ENCODE measurements at regions not wholly inside any gene's neighbourhood (a gene's known extent, or its start where the extent isn't known, plus 50 kb on each side); places are given as distances from the start of the nearest gene placed in this dataset.
"Not testable (repeated sequence)": the region's sequence is repeated elsewhere in the genome, so short reads cannot be mapped to it uniquely, and the experiment has no call there.

GRCh38 chr1:101410048-101410878, 173.4 kb downstream of the S1PR1 start:
- Histone ChIP-seq H3K36me3 (ENCODE audit: control insufficient read depth, insufficient read depth, low read length) (no peaks in the 10 kb centered on the region), H3K4me3 (ENCODE audit: low read depth, low read length) (no peak overlapping the region), H3K27me3 (ENCODE audit: control insufficient read depth, insufficient read depth, low read length) (no peaks in the 10 kb centered on the region)
- no peak for TF ChIP-seq CTCF (IDR thresholded peaks at IDR 0.05; ENCODE audit: insufficient read depth, low read depth, low read length)
- DNase-seq (ENCODE audit: low read depth): no peak
- ChIA-PET POLR2A (no interaction called here), CTCF (no interaction called here)

- CTCF ChIA-PET: no interaction called here
Measured at GRCh38 chr1:101420406-101420805, 183.6 kb downstream of the S1PR1 start.

GRCh38 chr1:101428083-101428482, 191.3 kb downstream of the S1PR1 start:
- H3K27me3 ChIP-seq (ENCODE audit: control insufficient read depth, insufficient read depth, low read length); POLR2A ChIA-PET; H3K4me3 ChIP-seq (ENCODE audit: low read depth, low read length); H3K36me3 ChIP-seq (ENCODE audit: control insufficient read depth, insufficient read depth, low read length); DNase-seq (ENCODE audit: low read depth): not testable (repeated sequence)
- CTCF ChIA-PET: interaction anchor here (0.6 kb wide), 1 partner anchor 71 kb away, joined by 4 read pairs; no protein-coding TSS in a partner anchor

More at GRCh38 chr1:101420406-101420805, 183.6 kb downstream of the S1PR1 start:
- H3K27me3 ChIP-seq (ENCODE audit: control insufficient read depth, insufficient read depth, low read length): no peaks in the 10 kb centered on the region
- DNase-seq (ENCODE audit: low read depth): no peak
- H3K36me3 ChIP-seq (ENCODE audit: control insufficient read depth, insufficient read depth, low read length): no peaks in the 10 kb centered on the region
- POLR2A ChIA-PET: no interaction called here
- TF ChIP-seq CTCF (IDR thresholded peaks at IDR 0.05; ENCODE audit: insufficient read depth, low read depth, low read length): no peak
- no peak overlapping the region for H3K4me3 ChIP-seq (ENCODE audit: low read depth, low read length)

- no peaks in the 10 kb centered on the region for H3K36me3 ChIP-seq (ENCODE audit: control insufficient read depth, insufficient read depth, low read length)
- H3K4me3 ChIP-seq (ENCODE audit: low read depth, low read length): no peak overlapping the region
- no peak for DNase-seq (ENCODE audit: low read depth)
- H3K27me3 ChIP-seq (ENCODE audit: control insufficient read depth, insufficient read depth, low read length): no peaks in the 10 kb centered on the region
- ChIA-PET CTCF (no interaction called here), POLR2A (no interaction called here)
- no peak for TF ChIP-seq CTCF (IDR thresholded peaks at IDR 0.05; ENCODE audit: insufficient read depth, low read depth, low read length)
Measured at GRCh38 chr1:101428562-101428961, 191.7 kb downstream of the S1PR1 start.

- no peaks in the 10 kb centered on the region for H3K36me3 ChIP-seq (ENCODE audit: control insufficient read depth, insufficient read depth, low read length)
- CTCF ChIA-PET: no interaction called here
- no peak for TF ChIP-seq CTCF (IDR thresholded peaks at IDR 0.05; ENCODE audit: insufficient read depth, low read depth, low read length)
- no peaks in the 10 kb centered on the region; the same call in 1 of the 2 replicates for H3K27me3 ChIP-seq (ENCODE audit: control insufficient read depth, insufficient read depth, low read length)
- no peak overlapping the region for H3K4me3 ChIP-seq (ENCODE audit: low read depth, low read length)
- POLR2A ChIA-PET: no interaction called here
- DNase-seq (ENCODE audit: low read depth): no peak
Measured at GRCh38 chr1:101431956-101432510, 195.2 kb downstream of the S1PR1 start.
